T-helper 1 cell treated with Interleukin-12 subunit alpha and Interleukin-12 subunit beta and Interleukin-4 antibody, amounts not matched to agents 30 μg/mL and 1 μg/mL, for 36 hours (primary cell): ENCODE measurements at regions not wholly inside any gene's neighbourhood (a gene's known extent, or its start where the extent isn't known, plus 50 kb on each side); places are given as distances from the start of the nearest gene placed in this dataset.
"Not testable (repeated sequence)": the region's sequence is repeated elsewhere in the genome, so short reads cannot be mapped to it uniquely, and the experiment has no call there.

Source experiments
- H3K27ac Mint-ChIP-seq: one replicate; pipeline ENCODE4 v1.8.0; 2021; ENCODE audit warnings: mild to moderate bottlenecking, mixed read lengths
- H3K27me3 Mint-ChIP-seq: one replicate; pipeline ENCODE4 v1.8.0; 2021; ENCODE audit warnings: low read depth, mixed read lengths
- H3K36me3 Mint-ChIP-seq: one replicate; pipeline ENCODE4 v1.8.0; 2021; ENCODE audit warnings: low read depth, mixed read lengths
- H3K4me1 Mint-ChIP-seq: one replicate; pipeline ENCODE4 v1.8.0; 2021; ENCODE audit warnings: low read depth, mixed read lengths
- H3K4me3 Mint-ChIP-seq: one replicate; pipeline ENCODE4 v1.8.0; 2021; ENCODE audit warnings: mild to moderate bottlenecking, moderate library complexity, mixed read lengths
- H3K9me3 Mint-ChIP-seq: one replicate; pipeline ENCODE4 v1.8.0; 2021; ENCODE audit warnings: mixed read lengths

DNA sequence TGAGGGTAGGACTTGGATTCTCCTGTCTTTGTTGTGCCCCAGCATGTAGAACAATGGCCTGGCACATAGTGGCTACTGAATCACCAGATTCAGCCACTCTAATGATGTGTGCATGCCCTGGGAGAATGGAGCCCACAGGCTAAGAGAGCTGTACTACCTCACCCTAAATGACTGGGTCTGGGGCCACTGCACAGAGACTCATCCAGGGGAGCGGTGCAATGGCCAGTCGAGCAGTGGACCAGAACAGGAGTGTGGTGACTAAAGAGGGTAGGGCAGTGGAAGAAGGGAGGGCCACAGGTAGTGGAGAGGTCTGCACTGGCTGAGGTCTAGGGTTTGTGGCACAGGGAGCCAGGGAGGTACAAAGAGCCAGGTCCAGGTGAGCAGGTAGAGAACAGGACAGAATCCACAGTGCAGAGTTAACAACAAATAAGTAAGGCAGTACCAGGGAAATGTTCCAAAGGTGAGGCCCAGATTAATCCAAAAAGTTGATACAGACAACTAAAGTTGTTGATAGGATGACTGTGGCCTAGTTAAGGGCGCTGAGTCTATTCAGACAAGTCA lies 142.7 kb upstream of the ATP11B start:
- no peaks in the 10 kb centered on the region for H3K36me3 Mint-ChIP-seq
- H3K9me3 Mint-ChIP-seq, result no peaks in the 10 kb centered on the region
- H3K27ac Mint-ChIP-seq, result no peak overlapping the region
- H3K4me3 Mint-ChIP-seq, result no peak overlapping the region
- peaks cover 4% of the 10 kb centered on the region for H3K27me3 Mint-ChIP-seq
- no peaks in the 10 kb centered on the region for H3K4me1 Mint-ChIP-seq

GRCh38 chr3:182651461-182651860 lies 141.8 kb upstream of the ATP11B start:
- Mint-ChIP-seq H3K4me3 (no peak overlapping the region), H3K4me1 (no peaks in the 10 kb centered on the region), H3K27ac (no peak overlapping the region), H3K9me3 (no peaks in the 10 kb centered on the region), H3K27me3 (peaks cover 8% of the 10 kb centered on the region), H3K36me3 (no peaks in the 10 kb centered on the region)

DNA sequence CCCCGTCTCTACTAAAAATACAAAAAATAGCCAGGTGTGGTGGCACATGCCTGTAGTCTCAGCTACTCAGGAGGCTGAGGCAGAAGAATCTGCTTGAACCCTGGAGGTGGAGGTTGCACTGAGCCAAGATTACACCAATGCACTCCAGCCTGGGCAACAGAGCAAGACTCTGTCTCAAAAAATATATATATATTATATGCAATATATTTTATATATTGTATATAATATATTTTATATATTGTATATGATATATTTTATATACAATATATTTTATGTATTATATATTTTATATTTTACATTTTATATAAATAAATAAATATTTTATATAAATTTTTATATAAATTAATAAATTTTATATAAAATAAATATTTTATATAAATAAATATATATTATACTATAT lies 140.2 kb upstream of the ATP11B start:
- not testable (repeated sequence) for H3K27ac Mint-ChIP-seq, H3K4me3 Mint-ChIP-seq, H3K36me3 Mint-ChIP-seq, H3K27me3 Mint-ChIP-seq, H3K9me3 Mint-ChIP-seq, H3K4me1 Mint-ChIP-seq

GRCh38 chr3:182668541-182668940 lies 124.8 kb upstream of the ATP11B start:
- no peak overlapping the region for H3K27ac Mint-ChIP-seq
- H3K4me3 Mint-ChIP-seq, result no peak overlapping the region
- no peaks in the 10 kb centered on the region for H3K36me3 Mint-ChIP-seq
- H3K4me1 Mint-ChIP-seq, result no peaks in the 10 kb centered on the region
- H3K9me3 Mint-ChIP-seq, result no peaks in the 10 kb centered on the region
- peaks cover 31% of the 10 kb centered on the region for H3K27me3 Mint-ChIP-seq

DNA sequence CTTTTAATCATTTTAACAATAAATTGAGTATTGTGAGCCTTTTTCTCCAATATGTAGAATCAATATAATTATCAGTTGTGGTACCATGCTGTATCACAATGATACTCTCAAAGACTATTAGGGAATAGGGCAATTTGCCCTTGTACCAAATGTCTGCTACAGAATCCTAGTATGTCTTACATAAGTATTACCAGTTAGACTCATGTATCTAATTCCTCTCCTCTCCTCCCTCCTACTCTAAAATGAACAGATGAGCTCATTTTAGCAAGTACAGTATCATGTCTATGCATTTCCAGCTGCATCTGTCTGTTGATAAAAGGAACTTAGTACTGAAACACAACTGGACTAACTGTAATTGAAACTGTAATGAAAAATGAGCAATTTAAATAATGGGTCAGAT lies 124.3 kb upstream of the ATP11B start:
- Mint-ChIP-seq H3K4me1 (no peaks in the 10 kb centered on the region), H3K27ac (no peak overlapping the region), H3K27me3 (peaks cover 32% of the 10 kb centered on the region), H3K9me3 (no peaks in the 10 kb centered on the region), H3K4me3 (no peak overlapping the region), H3K36me3 (no peaks in the 10 kb centered on the region)

GRCh38 chr3:182671541-182671940 lies 121.8 kb upstream of the ATP11B start:
- Mint-ChIP-seq H3K36me3 (no peaks in the 10 kb centered on the region), H3K4me1 (no peaks in the 10 kb centered on the region), H3K4me3 (no peak overlapping the region), H3K27me3 (peaks cover 28% of the 10 kb centered on the region), H3K9me3 (no peaks in the 10 kb centered on the region), H3K27ac (no peak overlapping the region)

DNA sequence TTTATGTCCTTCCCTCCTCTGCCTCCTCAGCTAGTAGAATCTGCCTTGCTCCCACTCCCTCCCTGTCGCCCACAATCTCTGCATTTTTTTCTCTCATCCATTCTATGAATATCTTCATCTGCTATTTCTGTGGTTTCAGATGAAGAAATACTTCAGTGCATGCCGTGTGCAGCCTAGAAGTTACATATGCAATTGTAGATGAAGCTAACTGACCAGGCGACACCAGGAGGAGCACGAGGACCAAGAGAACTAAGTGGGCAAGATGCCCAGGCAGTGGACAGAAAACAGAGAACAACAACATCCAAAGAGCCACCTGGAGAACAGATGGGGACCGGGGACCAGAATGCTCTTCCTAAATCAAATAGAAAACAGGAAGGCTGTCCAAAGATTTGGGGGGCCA lies 121.4 kb upstream of the ATP11B start:
- no peaks in the 10 kb centered on the region for H3K9me3 Mint-ChIP-seq

GRCh38 chr3:182673336-182673735 lies 120.0 kb upstream of the ATP11B start:
- no peaks in the 10 kb centered on the region for H3K4me1 Mint-ChIP-seq
- peaks cover 27% of the 10 kb centered on the region for H3K27me3 Mint-ChIP-seq
- no peak overlapping the region for H3K4me3 Mint-ChIP-seq
- H3K9me3 Mint-ChIP-seq, result no peaks in the 10 kb centered on the region
- H3K36me3 Mint-ChIP-seq, result no peaks in the 10 kb centered on the region
- H3K27ac Mint-ChIP-seq, result no peak overlapping the region

More for the DNA sequence above, 121.4 kb upstream of the ATP11B start:
- no peaks in the 10 kb centered on the region for H3K36me3 Mint-ChIP-seq
- no peak overlapping the region for H3K4me3 Mint-ChIP-seq
- H3K4me1 Mint-ChIP-seq, result no peaks in the 10 kb centered on the region
- H3K27ac Mint-ChIP-seq, result no peak overlapping the region
- H3K27me3 Mint-ChIP-seq, result peaks cover 28% of the 10 kb centered on the region

- Mint-ChIP-seq H3K9me3 (no peaks in the 10 kb centered on the region), H3K27ac (peak overlapping the region; percentile 72), H3K27me3 (peaks cover 42% of the 10 kb centered on the region), H3K4me3 (peak overlapping the region; percentile 78), H3K4me1 (peaks cover 9% of the 10 kb centered on the region), H3K36me3 (no peaks in the 10 kb centered on the region)
Measured at GRCh38 chr3:182682263-182683241, 110.8 kb upstream of the ATP11B start.

- H3K9me3 Mint-ChIP-seq, result no peaks in the 10 kb centered on the region
- H3K4me1 Mint-ChIP-seq, result peaks cover 9% of the 10 kb centered on the region
- H3K4me3 Mint-ChIP-seq, result peak overlapping the region; percentile 72
- peaks cover 50% of the 10 kb centered on the region for H3K27me3 Mint-ChIP-seq
- no peaks in the 10 kb centered on the region for H3K36me3 Mint-ChIP-seq
- H3K27ac Mint-ChIP-seq, result peak overlapping the region; percentile 29
Measured at GRCh38 chr3:182683453-182683852, 109.9 kb upstream of the ATP11B start.

DNA sequence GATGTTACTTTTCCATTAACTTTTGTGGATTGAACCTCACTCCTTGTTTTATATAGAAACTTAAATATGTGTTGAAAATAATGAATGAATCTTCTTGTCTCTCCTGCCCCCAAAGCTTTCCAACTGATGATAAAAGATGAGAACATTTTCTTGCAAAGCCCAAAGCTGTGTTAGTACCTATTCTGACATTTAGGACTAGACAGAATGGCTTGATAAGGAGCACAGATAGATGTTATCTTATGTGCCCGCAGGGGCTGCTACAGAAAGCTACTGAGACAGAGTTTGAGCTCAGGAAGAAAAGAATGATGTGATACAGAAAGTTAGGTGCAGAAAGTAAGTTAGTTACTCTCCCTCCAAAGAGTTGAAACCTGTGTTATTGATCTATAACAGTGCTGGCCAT lies 109.4 kb upstream of the ATP11B start:
- no peak overlapping the region for H3K27ac Mint-ChIP-seq
- H3K4me3 Mint-ChIP-seq, result no peak overlapping the region
- peaks cover 51% of the 10 kb centered on the region for H3K27me3 Mint-ChIP-seq
- peaks cover 9% of the 10 kb centered on the region for H3K4me1 Mint-ChIP-seq
- no peaks in the 10 kb centered on the region for H3K9me3 Mint-ChIP-seq
- no peaks in the 10 kb centered on the region for H3K36me3 Mint-ChIP-seq

DNA sequence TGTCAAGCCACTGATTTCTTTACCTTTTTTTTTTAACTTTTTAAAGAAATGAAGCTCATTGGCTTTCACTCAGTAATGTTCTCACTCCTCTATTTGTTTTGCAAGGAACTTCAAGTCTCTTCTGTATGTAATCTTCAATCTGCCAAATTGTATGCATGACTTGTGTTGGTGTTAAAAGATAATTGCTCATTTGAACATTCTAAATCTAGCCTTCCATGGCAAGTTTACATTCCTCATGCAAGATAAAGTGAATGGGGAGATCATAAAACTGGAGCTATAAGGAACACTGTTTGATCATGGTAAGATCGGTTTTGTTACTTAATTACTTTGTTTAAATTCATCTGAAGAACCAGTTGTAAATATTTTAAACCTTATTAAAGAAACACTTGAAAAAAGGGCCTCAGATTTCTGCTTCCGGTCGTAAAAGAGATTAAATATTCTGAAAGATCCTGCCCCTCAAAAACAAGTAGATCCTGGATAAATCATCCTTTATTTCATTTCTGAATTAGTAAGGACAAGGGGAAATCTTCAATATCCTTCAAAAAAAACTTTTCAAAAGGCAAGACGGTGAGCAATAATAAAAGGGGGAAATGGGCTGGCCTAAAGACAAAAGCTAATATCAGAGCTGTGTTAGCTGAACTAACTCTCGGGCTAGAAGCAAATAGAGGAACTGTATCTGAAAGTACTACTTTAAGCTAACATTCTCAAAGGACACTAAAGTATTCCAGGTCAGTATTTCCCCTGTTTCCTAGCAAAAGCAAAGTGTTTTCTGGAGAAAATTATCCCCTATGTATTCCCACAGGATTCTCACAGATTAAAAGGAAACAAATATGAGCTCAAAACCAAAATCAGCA lies 107.0 kb upstream of the ATP11B start:
- Mint-ChIP-seq H3K27ac (no peak overlapping the region), H3K36me3 (no peaks in the 10 kb centered on the region), H3K27me3 (peaks cover 67% of the 10 kb centered on the region), H3K4me1 (peaks cover 9% of the 10 kb centered on the region), H3K9me3 (no peaks in the 10 kb centered on the region), H3K4me3 (no peak overlapping the region)

GRCh38 chr3:182690172-182690571 lies 103.1 kb upstream of the ATP11B start:
- Mint-ChIP-seq H3K4me3 (no peak overlapping the region), H3K4me1 (no peaks in the 10 kb centered on the region), H3K36me3 (no peaks in the 10 kb centered on the region), H3K27me3 (peaks cover 63% of the 10 kb centered on the region), H3K27ac (no peak overlapping the region), H3K9me3 (no peaks in the 10 kb centered on the region)

DNA sequence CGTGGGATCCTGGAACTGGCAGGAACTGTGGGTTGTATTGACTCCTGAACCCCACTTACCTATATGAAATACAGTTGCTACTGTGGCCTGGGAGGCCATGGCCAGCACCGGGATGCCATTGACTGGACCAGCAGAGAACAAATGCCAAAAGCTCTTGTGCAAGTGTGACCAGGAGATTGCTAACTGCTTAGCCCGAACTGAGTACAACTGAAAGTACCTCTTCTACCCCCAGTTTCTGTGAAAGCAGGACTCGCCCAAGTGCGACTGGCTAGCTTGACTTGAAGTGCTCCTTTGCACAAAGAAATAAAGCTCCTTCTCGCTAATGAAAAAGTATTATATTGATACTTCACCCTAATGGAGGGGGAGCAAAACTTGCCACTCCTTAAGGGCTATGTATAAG lies 101.3 kb upstream of the ATP11B start:
- Mint-ChIP-seq H3K36me3 (no peaks in the 10 kb centered on the region), H3K27me3 (peaks cover 51% of the 10 kb centered on the region), H3K27ac (no peak overlapping the region), H3K4me1 (no peaks in the 10 kb centered on the region), H3K4me3 (no peak overlapping the region), H3K9me3 (no peaks in the 10 kb centered on the region)
